NCI-H460 (cell line): ENCODE measurements at regions not wholly inside any gene's neighbourhood (a gene's known extent, or its start where the extent isn't known, plus 50 kb on each side); places are given as distances from the start of the nearest gene placed in this dataset.
"Not testable (repeated sequence)": the region's sequence is repeated elsewhere in the genome, so short reads cannot be mapped to it uniquely, and the experiment has no call there.

ENCODE experiments used
- DNase-seq: peaks from one replicate; pipeline ENCODE4 v3.0.0-alpha.2; 2016; ENCODE audit warnings: low read depth; ENCODE audit errors: extremely low read depth
- small RNA-seq, 2 experiments: library from RNA; depleted of rRNA; stranded (forward); fragments of <200 nt; gene quantifications; one replicate each; pipeline ENCODE3, GENCODE V24; 2014

DNA sequence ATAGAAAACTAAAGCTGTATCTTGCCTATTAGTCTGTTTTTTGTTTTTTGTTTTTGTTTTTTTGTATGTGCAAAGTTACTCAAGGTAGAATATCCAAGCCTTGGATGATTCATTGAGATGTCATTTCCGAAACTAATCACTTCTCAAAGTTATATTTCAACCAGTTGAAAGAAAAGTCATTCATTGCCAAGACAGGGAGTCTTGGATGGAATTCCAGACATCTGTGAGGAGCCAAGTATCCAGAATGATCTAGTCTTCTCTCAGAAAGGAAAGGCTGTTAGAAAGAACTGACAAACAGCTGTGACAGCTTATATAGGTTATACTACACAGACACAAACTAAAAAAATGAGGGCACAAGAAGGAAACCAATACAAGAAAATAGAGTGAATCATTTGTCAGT, 141.1 kb upstream of the NDST3 start:
- DNase-seq: no peak

GRCh38 chr4:117898496-117898895, 135.8 kb upstream of the NDST3 start:
- no peak for DNase-seq

DNA sequence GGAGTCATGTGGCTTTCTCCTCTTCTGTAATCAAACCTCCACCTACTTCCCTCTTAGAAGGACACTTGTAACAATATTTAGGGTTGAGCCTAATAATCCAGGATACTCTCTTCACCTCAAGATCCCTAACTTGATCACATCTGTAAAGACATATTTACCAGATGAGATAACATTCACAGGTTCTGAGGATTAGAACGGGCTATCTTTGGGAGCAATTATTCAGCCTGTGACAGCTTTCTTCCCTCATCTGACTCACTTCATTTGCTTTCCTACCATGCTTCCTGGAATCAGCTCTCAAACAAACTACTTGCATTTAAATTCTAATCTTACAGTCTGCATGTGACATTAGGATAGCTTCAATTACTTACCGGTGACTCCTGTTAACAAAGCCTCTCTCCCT, 133.5 kb upstream of the NDST3 start:
- no peak for DNase-seq

- DNase-seq: no peak
Measured at GRCh38 chr4:117907646-117908045, 126.6 kb upstream of the NDST3 start.

GRCh38 chr4:117908306-117909207, 125.7 kb upstream of the NDST3 start:
- no peak for DNase-seq

- no peak for DNase-seq
Measured at GRCh38 chr4:117916728-117917127, 117.6 kb upstream of the NDST3 start.

DNA sequence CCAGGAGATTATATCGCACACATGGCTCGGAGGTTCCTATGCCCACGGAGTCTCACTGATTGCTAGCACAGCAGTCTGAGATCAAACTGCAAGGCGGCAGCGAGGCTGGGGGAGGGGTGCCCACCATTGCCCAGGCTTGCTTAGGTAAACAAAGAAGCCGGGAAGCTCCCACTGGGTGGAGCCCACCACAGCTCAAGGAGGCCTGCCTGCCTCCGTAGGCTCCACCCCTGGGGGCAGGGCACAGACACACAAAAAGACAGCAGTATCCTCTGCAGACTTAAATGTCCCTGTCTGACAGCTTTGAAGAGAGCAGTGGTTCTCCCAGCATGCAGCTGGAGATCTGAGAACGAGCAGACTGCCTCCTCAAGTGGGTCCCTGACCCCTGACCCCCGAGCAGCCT, 112.0 kb upstream of the NDST3 start:
- not testable (repeated sequence) for DNase-seq

DNA sequence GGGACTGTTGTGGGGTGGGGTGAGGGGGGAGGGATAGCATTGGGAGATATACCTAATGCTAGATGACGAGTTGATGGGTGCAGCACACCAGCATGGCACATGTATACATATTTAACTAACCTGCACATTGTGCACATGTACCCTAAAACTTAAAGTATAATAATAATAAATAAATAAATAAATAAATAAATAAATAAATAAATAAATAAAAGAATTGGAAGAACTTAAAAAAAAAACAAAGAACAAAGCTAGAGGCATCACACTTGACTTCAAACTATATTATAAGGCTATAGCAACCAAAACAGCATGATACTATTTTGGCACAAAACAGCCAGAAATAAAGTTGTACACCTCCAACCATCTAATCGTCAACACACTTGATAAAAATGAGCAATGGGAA, 106.5 kb upstream of the NDST3 start:
- not testable (repeated sequence) for DNase-seq

DNA sequence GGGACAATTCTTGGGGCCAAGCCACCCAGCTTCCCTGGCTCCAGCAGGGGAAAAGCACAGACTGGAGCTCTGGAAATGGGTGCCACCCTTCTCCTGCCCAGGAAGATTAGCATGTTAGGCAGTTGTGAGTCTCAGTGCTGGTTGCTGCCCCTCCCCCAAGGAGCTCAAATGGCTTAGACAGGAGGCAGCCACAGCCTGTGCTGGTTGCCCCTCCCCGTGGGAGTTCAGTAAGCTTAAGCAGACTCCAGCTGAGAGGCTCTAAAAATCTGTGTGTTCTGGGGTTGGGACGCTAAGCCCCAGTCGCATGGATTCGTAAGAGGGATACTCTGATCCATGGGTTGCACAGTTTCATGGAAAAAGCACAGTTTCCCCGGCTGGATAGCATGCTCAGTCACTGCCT, 92.7 kb upstream of the NDST3 start:
- no peak for DNase-seq

DNA sequence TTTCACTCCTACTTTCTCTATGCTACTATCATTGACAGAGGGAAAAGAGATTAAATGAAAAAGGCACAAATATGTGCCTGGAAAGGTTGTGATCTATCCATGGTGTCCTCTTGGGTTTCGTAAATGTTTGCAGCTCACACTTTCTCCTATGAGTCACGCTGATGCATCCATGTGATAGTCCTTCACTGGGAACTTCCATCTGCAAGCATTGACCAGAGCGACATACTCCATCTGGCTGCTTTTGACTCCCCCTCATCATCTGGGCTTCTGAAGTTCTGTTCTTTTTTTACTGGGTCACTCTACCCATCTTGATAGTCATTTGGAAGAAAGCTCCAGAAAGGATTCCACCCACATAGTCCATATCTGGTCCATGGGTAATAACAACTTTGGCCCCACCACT, 84.7 kb upstream of the NDST3 start:
- DNase-seq: no peak

DNA sequence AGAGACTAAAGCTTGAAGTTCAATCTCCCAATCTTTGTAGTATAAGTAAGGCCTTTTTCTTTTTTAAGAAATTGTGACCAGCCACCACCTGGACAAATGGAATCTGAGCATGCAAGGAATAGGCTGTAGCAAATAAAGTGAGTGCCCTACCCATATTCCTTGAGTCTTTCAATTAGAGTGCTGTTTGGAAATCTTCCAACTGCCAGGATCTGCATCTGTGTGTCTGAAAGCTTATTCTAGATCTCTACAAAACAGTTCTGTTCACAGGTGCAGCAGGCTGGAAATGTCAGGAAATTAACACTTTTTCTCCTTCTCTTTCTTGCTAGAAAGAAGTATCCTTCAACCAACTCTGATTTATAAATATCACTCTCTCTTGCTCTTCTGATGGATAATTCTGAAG, 76.7 kb upstream of the NDST3 start:
- DNase-seq: no peak

DNA sequence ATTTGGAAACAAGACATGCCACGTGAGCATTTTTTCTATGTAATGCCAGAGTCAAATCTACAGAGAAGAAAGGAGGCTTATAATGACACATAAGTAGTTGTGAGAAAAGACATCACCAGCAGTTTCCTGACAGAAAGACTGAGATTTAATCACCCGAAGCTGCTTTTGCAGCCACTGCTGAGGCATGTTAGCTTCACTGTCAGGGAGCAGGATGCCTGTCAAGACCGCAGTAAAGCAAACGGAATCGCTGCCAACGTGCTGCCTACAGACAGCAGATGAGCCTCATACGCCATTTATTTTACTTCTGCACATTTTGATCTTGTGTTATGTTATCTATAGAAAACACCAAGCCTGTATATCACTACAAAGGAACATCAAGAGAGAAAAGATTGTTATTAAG, 68.7 kb upstream of the NDST3 start:
- no peak for DNase-seq

DNA sequence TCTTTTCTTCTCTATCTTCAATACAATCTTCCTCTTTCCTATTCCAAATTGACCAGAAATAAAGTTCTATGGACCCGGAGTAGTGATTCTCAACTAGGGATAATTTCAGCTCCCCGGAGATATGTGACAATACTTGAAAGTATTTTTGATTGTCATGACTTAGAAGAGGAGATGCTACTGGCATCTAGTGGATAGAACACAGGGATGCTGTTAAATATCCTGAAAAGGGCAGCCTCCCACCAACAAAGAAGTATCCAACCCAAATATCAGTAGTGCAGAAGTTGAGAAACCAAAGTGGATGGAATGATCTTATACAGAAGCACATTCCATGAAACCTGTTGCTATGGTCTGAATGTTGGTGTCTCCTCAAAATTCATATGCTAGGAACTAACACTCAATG, 65.7 kb upstream of the NDST3 start:
- DNase-seq: no peak

GRCh38 chr4:117971403-117971802, 62.9 kb upstream of the NDST3 start:
- DNase-seq: no peak

DNA sequence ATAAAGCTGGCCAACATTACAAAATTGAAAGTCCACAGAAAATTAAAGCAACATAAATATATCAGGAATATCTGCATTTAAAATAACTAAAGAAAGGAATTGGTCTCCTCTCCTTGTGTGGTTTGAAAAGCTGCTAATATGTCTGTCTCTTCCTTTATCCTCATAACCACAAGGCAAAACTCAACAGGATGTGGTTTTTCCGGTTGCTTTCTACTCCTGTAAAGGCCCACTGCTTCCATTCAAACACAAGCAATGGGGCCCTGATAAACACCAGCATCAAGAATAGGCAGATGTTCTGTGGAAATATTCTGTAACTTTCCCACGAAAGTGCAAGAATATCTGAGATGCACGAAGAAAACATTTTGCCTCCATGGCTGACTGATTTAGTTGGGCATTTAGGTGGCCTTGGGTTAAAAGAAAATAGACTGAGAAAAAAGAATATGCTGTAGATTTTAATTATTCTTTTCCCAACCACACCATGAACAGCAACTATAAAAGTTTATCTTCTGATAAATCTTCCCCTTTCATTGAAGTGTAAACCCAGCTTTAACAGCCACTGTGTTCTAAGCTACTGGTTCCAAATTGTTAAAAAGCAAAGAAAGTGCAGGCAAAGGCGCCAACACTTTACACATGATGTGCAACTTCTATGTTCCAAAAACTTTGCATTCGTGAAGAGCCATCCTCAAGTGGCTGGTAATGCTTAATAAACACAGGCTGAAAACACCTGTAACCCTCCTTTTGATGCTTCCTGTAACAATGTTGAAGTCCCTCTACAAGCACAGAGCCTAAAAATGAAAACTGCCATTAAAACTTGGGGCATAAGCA, 50.5 kb upstream of the NDST3 start:
- DNase-seq: no peak

DNA sequence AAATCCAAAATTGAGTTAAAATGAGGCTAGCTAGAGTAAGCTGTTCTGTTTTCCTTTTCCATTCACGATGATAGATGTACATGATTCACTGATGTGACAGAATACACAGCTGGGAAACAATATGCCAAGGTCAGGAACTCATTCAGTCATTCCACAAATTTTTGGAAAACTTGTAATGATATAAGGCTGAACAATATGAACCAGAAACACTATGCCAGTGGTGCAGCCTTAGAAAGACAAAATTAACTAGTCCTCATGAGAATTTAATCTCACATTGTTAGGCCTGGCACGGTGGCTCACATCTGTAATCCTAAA, 50.0 kb upstream of the NDST3 start:
- DNase-seq: no peak

Small RNA genes in the stretch of these regions (small RNA-seq; reads per million reads assigned to genes)
- gene AC107399.1: 0 reads per million in 2 experiments
